Liver (tissue), 3 donors: ENCODE measurements at regions not wholly inside any gene's neighbourhood (a gene's known extent, or its start where the extent isn't known, plus 50 kb on each side); places are given as distances from the start of the nearest gene placed in this dataset.

ENCODE experiments used
- RXRA ChIP-seq, 2 donors: IDR thresholded peaks; 2 replicates each; pipeline ENCODE4 v1.6.1; 2017 to 2018; ENCODE audit warnings: antibody characterized with exemption in 2 of 2, mild to moderate bottlenecking in 1 of 2
- TAF1 ChIP-seq: conservative IDR thresholded peaks from 2 replicates; pipeline ENCODE4 v1.6.1; 2016; ENCODE audit warnings: antibody characterized with exemption, mild to moderate bottlenecking
- YY1 ChIP-seq: IDR thresholded peaks from 2 replicates; pipeline ENCODE4 v1.6.1; 2016; ENCODE audit warnings: antibody characterized with exemption, mild to moderate bottlenecking
- TF ChIP-seq, protein P1 (sequence below): fragments of 150-350 bp; IDR thresholded peaks from 2 replicates; pipeline ENCODE4 v1.5.1; 2017; ENCODE audit warnings: improper control_type of control experiment, low read depth, low read length; ENCODE audit not compliant: missing input control
- donor health status: healthy.
- donor health status: healthy.

DNA sequence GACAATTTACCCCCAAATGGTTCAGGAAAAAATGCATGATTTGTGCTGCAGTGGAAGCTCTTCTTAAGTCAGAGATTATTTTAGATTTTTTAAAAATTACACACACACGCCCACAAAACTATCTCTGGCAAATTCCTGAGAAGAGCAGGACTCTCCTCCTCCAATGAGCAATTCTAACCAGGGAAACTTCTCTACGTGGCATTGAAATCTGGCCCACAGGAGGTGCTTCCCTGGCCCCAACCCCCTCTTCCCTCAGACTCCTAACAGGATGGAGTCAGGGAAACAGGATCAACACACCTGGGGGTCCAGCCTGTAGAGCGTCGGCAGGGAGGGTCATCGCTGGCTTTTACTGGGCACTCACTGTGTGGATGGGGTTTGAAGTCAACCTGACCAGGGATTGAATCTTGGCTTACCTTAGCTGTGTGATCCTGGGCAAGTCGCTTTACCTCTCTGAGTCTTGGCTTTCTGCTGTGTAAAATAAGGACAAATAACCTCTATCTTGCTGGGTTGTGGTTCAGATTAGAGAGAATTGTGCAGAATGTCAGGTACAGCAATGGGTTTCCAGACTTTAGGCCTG lies 65.4 kb upstream of the ASAP2 start:
- TF ChIP-seq, protein P1, sequence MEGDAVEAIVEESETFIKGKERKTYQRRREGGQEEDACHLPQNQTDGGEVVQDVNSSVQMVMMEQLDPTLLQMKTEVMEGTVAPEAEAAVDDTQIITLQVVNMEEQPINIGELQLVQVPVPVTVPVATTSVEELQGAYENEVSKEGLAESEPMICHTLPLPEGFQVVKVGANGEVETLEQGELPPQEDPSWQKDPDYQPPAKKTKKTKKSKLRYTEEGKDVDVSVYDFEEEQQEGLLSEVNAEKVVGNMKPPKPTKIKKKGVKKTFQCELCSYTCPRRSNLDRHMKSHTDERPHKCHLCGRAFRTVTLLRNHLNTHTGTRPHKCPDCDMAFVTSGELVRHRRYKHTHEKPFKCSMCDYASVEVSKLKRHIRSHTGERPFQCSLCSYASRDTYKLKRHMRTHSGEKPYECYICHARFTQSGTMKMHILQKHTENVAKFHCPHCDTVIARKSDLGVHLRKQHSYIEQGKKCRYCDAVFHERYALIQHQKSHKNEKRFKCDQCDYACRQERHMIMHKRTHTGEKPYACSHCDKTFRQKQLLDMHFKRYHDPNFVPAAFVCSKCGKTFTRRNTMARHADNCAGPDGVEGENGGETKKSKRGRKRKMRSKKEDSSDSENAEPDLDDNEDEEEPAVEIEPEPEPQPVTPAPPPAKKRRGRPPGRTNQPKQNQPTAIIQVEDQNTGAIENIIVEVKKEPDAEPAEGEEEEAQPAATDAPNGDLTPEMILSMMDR, result no peak
- TF ChIP-seq TAF1, result no peak
- no peak for TF ChIP-seq YY1
- TF ChIP-seq RXRA (IDR thresholded peaks at IDR 0.05), result no peak
